Kidney (tissue), 13 donors: ENCODE measurements at regions not wholly inside any gene's neighbourhood (a gene's known extent, or its start where the extent isn't known, plus 50 kb on each side); places are given as distances from the start of the nearest gene placed in this dataset.

ENCODE experiments used
- DNase-seq, 5 donors: peaks; one replicate each; pipeline ENCODE4 v3.0.0-alpha.2; 2013 to 2020
- FAIRE-seq: peaks from 2 replicates; lab custom pipeline; 2012; peaks lifted over from hg19 to GRCh38; lab: Jason Lieb, UNC
- H3K27ac ChIP-seq, 2 donors: one replicate each; pipeline ENCODE4 v1.7.0; 2013; ENCODE audit warnings: low read depth in 2 of 2, low read length in 2 of 2, inconsistent platforms in 1 of 2
- H3K27me3 ChIP-seq: one replicate; pipeline ENCODE4 v1.7.1; 2013; ENCODE audit warnings: low read length, inconsistent platforms; ENCODE audit not compliant: control insufficient read depth, insufficient read depth
- H3K36me3 ChIP-seq, 3 donors: one replicate each; pipeline versions ENCODE4 v1.7.0 to v1.7.1; 2013; ENCODE audit warnings: low read length in 3 of 3, control low read depth in 1 of 3, inconsistent platforms in 1 of 3; ENCODE audit not compliant: insufficient read depth in 3 of 3, control insufficient read depth in 2 of 3
- H3K4me1 ChIP-seq, 3 donors: one replicate each; pipeline versions ENCODE4 v1.7.0 to v1.7.1; 2013; ENCODE audit warnings: low read length in 3 of 3, inconsistent platforms in 1 of 3, low read depth in 1 of 3; ENCODE audit not compliant: control insufficient read depth in 2 of 3, insufficient read depth in 2 of 3
- H3K4me3 ChIP-seq, 3 donors: one replicate each; pipeline versions ENCODE4 v1.7.0 to v1.8.1; 2013; ENCODE audit warnings: low read length in 3 of 3, control low read depth in 1 of 3, inconsistent platforms in 1 of 3
- H3K9ac ChIP-seq, 3 donors: one replicate each; pipeline versions ENCODE4 v1.7.0 to v1.7.1; 2013; ENCODE audit warnings: low read length in 3 of 3, control low read depth in 1 of 3, inconsistent platforms in 1 of 3
- H3K9me3 ChIP-seq, 3 donors: one replicate each; pipeline versions ENCODE4 v1.7.0 to v1.7.1; 2013; ENCODE audit warnings: low read length in 3 of 3, control low read depth in 1 of 3, inconsistent platforms in 1 of 3; ENCODE audit not compliant: control insufficient read depth in 2 of 3, insufficient read depth in 1 of 3
- intact Hi-C: fragments of 100-400 bp; cut with DNase I; formaldehyde crosslinking; loops from one replicate; pipeline ENCODE4 v1.11.1; 2022
- TF ChIP-seq, protein P1 (sequence below): IDR thresholded peaks from 3 replicates; pipeline ENCODE4 v1.5.1; 2012; ENCODE audit warnings: mild to moderate bottlenecking, moderate library complexity, borderline replicate concordance; ENCODE audit not compliant: insufficient read depth; ENCODE audit errors: extremely low read depth
- donor health status: control.
- donor health status: control.
- donor health status: control.
- donor health status: control.
- donor health status: control.
- donor health status: DM: yes; HTN: yes; CAD: no.
- donor health status: Normal renal cell carcinoma (clear cell type).

DNA sequence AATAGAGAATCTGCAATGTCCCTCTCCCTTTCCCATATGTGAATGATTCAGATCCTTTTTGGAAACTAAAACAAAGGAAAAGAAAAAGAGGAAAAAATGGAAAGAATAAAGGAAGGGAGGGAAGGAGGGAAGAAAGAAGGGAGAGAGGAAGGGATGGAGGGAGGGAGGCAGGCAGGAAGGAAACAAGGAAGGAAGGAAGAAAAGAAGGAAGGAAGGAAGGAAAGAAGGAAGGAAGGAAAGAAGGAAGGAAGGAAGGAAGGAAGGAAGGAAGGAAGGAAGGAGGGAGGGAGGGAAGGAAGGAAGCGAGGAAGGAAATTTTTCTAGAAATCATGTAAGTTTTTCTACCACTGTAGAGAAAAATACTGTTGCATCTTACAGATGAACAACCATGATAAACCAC, 215.0 kb upstream of the CBLB start:
- intact Hi-C loops, result no loop called here
- FAIRE-seq, result no peak
- TF ChIP-seq, protein P1, sequence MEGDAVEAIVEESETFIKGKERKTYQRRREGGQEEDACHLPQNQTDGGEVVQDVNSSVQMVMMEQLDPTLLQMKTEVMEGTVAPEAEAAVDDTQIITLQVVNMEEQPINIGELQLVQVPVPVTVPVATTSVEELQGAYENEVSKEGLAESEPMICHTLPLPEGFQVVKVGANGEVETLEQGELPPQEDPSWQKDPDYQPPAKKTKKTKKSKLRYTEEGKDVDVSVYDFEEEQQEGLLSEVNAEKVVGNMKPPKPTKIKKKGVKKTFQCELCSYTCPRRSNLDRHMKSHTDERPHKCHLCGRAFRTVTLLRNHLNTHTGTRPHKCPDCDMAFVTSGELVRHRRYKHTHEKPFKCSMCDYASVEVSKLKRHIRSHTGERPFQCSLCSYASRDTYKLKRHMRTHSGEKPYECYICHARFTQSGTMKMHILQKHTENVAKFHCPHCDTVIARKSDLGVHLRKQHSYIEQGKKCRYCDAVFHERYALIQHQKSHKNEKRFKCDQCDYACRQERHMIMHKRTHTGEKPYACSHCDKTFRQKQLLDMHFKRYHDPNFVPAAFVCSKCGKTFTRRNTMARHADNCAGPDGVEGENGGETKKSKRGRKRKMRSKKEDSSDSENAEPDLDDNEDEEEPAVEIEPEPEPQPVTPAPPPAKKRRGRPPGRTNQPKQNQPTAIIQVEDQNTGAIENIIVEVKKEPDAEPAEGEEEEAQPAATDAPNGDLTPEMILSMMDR, result no peak
- H3K4me1 ChIP-seq, result no peaks in the 10 kb centered on the region
- H3K36me3 ChIP-seq, result no peaks in the 10 kb centered on the region
- H3K9ac ChIP-seq, result no peak overlapping the region
- DNase-seq, result no peak
- no peak overlapping the region for H3K27ac ChIP-seq
- no peaks in the 10 kb centered on the region for H3K27me3 ChIP-seq
- H3K9me3 ChIP-seq, result no peaks in the 10 kb centered on the region
- no peak overlapping the region for H3K4me3 ChIP-seq

DNA sequence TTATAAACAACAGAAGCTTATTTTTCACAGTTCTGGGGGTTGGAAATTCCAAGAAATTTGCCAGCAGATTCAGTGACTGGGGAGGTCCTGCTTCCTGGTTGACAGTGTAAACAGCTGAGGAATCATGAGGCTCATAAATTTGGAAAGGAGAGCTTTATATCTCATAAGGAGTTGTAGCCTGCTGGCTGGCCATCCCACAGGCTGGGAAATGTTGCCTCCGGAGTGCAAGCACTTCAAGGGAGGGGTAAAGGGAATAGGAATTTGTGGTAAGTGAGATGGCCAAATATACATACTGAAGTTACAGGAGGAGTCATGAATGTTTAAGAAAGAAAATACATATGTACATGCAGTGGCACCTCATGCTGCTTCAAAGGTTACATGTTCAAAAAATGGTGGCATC, 217.2 kb upstream of the CBLB start:
- DNase-seq, result peak in 3 of 5 donors; percentile 9 to 26 (median 13)
- H3K4me3 ChIP-seq, result no peak overlapping the region
- TF ChIP-seq, protein P1, result no peak
- intact Hi-C loops, result no loop called here
- no peak overlapping the region for H3K9ac ChIP-seq
- no peak for FAIRE-seq
- no peaks in the 10 kb centered on the region for H3K4me1 ChIP-seq
- no peak overlapping the region for H3K27ac ChIP-seq
- no peaks in the 10 kb centered on the region for H3K36me3 ChIP-seq
- H3K9me3 ChIP-seq, result no peaks in the 10 kb centered on the region
- H3K27me3 ChIP-seq, result no peaks in the 10 kb centered on the region

DNA sequence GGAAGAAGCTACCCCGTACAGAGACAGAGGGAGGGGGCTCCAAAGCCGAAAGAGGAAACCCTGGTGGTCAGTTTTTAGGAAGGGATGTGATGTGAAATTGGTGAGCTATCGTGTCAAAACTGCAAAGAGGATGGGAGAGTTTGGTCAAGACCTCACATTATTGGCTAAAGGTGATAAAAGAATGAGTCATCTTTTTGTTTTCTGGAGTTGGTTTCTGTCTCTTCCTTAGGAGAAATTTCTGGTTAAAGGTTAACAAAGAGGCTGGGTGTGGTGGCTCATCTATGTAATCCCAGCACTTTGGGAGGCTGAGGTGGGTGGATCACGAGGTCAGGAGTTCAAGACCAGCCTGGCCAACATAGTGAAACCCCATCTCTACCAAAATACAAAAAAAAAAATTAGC, 217.8 kb upstream of the CBLB start:
- Histone ChIP-seq H3K9me3 (no peaks in the 10 kb centered on the region), H3K9ac (no peak overlapping the region), H3K4me3 (no peak overlapping the region), H3K27me3 (no peaks in the 10 kb centered on the region), H3K36me3 (no peaks in the 10 kb centered on the region), H3K27ac (no peak overlapping the region), H3K4me1 (no peaks in the 10 kb centered on the region)
- no peak for FAIRE-seq
- intact Hi-C loops, result no loop called here
- TF ChIP-seq, protein P1, result no peak
- DNase-seq, result no peak

DNA sequence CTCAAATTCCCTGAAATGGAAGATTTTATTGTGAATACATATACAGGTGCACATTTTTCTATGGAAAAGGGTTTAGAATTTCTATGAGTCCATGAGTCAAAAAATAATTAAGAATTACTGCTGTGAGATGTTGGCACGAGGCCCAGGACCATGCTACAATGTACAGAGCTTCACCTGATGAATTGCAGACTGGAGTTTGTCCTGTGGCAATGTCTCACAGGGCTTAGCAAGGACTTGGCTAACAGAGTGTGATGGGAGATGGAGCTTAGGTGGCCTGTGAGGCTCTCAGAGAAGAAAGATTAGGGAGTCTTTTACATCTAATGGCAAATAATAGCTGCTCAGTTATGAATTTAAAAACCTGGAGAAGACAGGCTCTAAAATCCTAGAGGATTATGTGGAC, 219.5 kb upstream of the CBLB start:
- H3K36me3 ChIP-seq, result no peaks in the 10 kb centered on the region
- H3K9ac ChIP-seq, result no peak overlapping the region
- TF ChIP-seq, protein P1, result no peak
- H3K27ac ChIP-seq, result no peak overlapping the region
- intact Hi-C loops, result no loop called here
- no peak for FAIRE-seq
- no peaks in the 10 kb centered on the region for H3K9me3 ChIP-seq
- H3K4me1 ChIP-seq, result no peaks in the 10 kb centered on the region
- H3K27me3 ChIP-seq, result no peaks in the 10 kb centered on the region
- no peak overlapping the region for H3K4me3 ChIP-seq
- DNase-seq, result no peak
